PC-9 (cell line): ENCODE measurements at regions not wholly inside any gene's neighbourhood (a gene's known extent, or its start where the extent isn't known, plus 50 kb on each side); places are given as distances from the start of the nearest gene placed in this dataset.

ENCODE experiments used
- BruUV-seq: library from RNA; stranded (reverse); fragments of 400-500 nt; replicated peaks from 2 replicates; lab custom pipeline; 2021; lab: Mats Ljungman, UMichigan
- CTCF ChIA-PET: fragments of 300-600 bp; sonication (Branson Sonifier 250); formaldehyde crosslinking; loops from one replicate; lab custom pipeline; 2022; ENCODE audit warnings: antibody characterized with exemption; lab: Charles Lee
- POLR2A ChIA-PET: fragments of 300-600 bp; sonication (Branson Sonifier 250); formaldehyde crosslinking; loops from one replicate; lab custom pipeline; 2022; ENCODE audit warnings: antibody characterized with exemption; ENCODE audit not compliant: unreplicated experiment; lab: Charles Lee
- DNase-seq, 2 experiments: peaks; one replicate each; pipeline versions ENCODE4 v3.0.0 to v3.0.0-alpha.2; 2015 to 2022; ENCODE audit warnings: mixed read lengths in 1 of 2
- H2AFZ ChIP-seq: fragments of 200-600 bp; sonication (generic); 2 replicates; pipeline ENCODE4 v1.8.1; 2017; ENCODE audit warnings: antibody characterized with exemption
- H3F3A ChIP-seq: fragments of 200-600 bp; sonication (generic); 2 replicates; pipeline ENCODE4 v1.8.1; 2017; ENCODE audit warnings: antibody characterized with exemption, mild to moderate bottlenecking, low read depth; ENCODE audit not compliant: insufficient read depth
- H3K27ac ChIP-seq: fragments of 200-600 bp; sonication (generic); 2 replicates; pipeline ENCODE4 v1.6.1; 2016; ENCODE audit warnings: mixed run types
- H3K27me3 ChIP-seq: fragments of 200-600 bp; sonication (generic); 2 replicates; pipeline ENCODE4 v1.6.1; 2016; ENCODE audit warnings: low read depth, mixed run types; ENCODE audit not compliant: insufficient read depth
- H3K36me3 ChIP-seq: fragments of 200-600 bp; sonication (generic); 2 replicates; pipeline ENCODE4 v1.6.1; 2016; ENCODE audit warnings: low read depth, mixed run types
- H3K4me1 ChIP-seq: fragments of 200-600 bp; sonication (generic); replicated peaks from 2 replicates; pipeline ENCODE4 v1.6.1; 2016; ENCODE audit warnings: mixed run types; ENCODE audit not compliant: insufficient read depth
- H3K4me2 ChIP-seq: fragments of 200-600 bp; sonication (generic); 2 replicates; pipeline ENCODE4 v1.6.1; 2017; ENCODE audit warnings: mixed run types
- H3K4me3 ChIP-seq: fragments of 200-600 bp; sonication (generic); 2 replicates; pipeline ENCODE4 v1.6.1; 2016; ENCODE audit warnings: mixed run types
- H3K79me2 ChIP-seq: fragments of 200-600 bp; sonication (generic); 2 replicates; pipeline ENCODE4 v1.6.1; 2017; ENCODE audit warnings: low read depth, mixed run types
- H3K9me2 ChIP-seq: fragments of 200-600 bp; sonication (generic); 2 replicates; pipeline ENCODE4 v1.8.1; 2017; ENCODE audit warnings: mild to moderate bottlenecking; ENCODE audit not compliant: insufficient read depth
- H3K9me3 ChIP-seq: fragments of 200-600 bp; sonication (generic); 2 replicates; pipeline ENCODE4 v1.8.1; 2016; ENCODE audit warnings: low read depth; ENCODE audit not compliant: insufficient read depth
- H4K20me1 ChIP-seq: fragments of 200-600 bp; sonication (generic); 2 replicates; pipeline ENCODE4 v1.8.1; 2017; ENCODE audit not compliant: insufficient read depth
- EZH2 ChIP-seq: fragments of 200-600 bp; sonication (generic); IDR thresholded peaks from 2 replicates; pipeline ENCODE4 v1.8.0; 2017; ENCODE audit warnings: antibody characterized with exemption, low read depth
- intact Hi-C: fragments of 100-400 bp; cut with micrococcal nuclease; formaldehyde crosslinking; loops from one replicate; pipeline ENCODE4 v1.10.0; 2022; ENCODE audit not compliant: unreplicated experiment
- TF ChIP-seq, protein P1 (sequence below): fragments of 200-600 bp; sonication (generic); conservative IDR thresholded peaks from 2 replicates; pipeline ENCODE4 v1.6.1; 2017; ENCODE audit warnings: mixed run types, antibody characterized with exemption, mild to moderate bottlenecking, moderate library complexity

DNA sequence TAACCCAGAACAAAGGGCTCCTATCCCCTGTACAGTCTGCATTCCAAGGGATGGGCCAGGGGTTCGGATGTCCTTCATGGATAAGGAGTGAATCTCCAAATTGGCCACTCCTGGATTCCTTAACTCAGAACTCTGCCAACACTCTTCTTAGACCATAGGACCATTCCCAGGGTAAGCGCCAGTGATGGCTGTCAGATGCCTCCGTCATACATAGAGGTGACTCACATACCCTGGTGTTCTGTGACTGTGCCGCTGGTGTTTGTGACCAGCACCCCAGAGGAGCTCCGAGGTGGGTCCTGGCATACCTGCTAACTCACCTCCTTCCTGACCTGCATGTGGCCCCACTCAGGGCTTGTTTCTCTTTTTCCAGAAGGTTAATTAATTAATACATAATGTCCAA is 134.7 kb downstream of the KLF13 start:
- H3K9me2 ChIP-seq: no peaks in the 10 kb centered on the region
- CTCF ChIA-PET: no interaction called here

DNA sequence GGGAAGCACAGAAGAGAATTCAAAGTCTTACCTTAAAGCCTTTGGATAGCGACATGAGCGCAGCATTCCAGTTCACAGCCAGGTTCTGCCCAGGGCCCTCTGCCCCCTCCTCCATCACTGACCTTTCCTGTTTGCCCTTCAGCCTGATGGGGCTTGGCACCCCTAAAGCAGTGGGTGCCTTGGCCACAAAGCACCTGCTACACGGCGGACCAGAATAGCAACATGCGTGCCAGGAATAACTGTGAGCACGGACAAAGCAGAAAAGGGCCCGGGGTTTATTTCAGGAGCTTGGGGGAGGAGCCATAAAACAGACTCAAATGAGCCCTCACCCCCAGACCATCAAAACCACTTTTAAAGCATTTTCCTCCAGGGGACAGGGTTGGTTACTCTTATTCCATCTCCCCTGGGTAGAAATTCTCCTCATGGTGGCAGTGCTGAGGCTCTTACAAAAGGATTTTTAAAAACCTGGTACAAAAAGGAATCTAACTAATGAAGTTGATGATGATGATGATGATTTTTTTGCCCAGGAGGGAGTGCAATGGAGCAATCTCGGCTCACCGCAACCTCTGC is 135.4 kb downstream of the KLF13 start:
- Histone ChIP-seq H3K9me3 (no peaks in the 10 kb centered on the region), H4K20me1 (no peaks in the 10 kb centered on the region), H3K36me3 (no peaks in the 10 kb centered on the region), H3K27ac (no peak overlapping the region), H3K4me2 (no peak overlapping the region), H2AFZ (no peak overlapping the region), H3K4me3 (no peak overlapping the region), H3K27me3 (peaks cover 44% of the 10 kb centered on the region), H3K4me1 (no peaks in the 10 kb centered on the region), H3F3A (no peaks in the 10 kb centered on the region), H3K9me2 (no peaks in the 10 kb centered on the region), H3K79me2 (no peaks in the 10 kb centered on the region)
- BruUV-seq: no TSS peak
- intact Hi-C loops: no loop called here
- POLR2A ChIA-PET: no interaction called here
- CTCF ChIA-PET: no interaction called here
- no peak for DNase-seq
- TF ChIP-seq, protein P1, sequence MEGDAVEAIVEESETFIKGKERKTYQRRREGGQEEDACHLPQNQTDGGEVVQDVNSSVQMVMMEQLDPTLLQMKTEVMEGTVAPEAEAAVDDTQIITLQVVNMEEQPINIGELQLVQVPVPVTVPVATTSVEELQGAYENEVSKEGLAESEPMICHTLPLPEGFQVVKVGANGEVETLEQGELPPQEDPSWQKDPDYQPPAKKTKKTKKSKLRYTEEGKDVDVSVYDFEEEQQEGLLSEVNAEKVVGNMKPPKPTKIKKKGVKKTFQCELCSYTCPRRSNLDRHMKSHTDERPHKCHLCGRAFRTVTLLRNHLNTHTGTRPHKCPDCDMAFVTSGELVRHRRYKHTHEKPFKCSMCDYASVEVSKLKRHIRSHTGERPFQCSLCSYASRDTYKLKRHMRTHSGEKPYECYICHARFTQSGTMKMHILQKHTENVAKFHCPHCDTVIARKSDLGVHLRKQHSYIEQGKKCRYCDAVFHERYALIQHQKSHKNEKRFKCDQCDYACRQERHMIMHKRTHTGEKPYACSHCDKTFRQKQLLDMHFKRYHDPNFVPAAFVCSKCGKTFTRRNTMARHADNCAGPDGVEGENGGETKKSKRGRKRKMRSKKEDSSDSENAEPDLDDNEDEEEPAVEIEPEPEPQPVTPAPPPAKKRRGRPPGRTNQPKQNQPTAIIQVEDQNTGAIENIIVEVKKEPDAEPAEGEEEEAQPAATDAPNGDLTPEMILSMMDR: no peak
- TF ChIP-seq EZH2: no peak

More for the DNA sequence above, 134.7 kb downstream of the KLF13 start:
- no peaks in the 10 kb centered on the region for H3K9me3 ChIP-seq
- intact Hi-C loops: no loop called here
- no peak overlapping the region for H3K27ac ChIP-seq
- no peaks in the 10 kb centered on the region for H3K4me1 ChIP-seq
- H3K4me2 ChIP-seq: no peak overlapping the region
- DNase-seq: no peak
- H3K27me3 ChIP-seq: peaks cover 40% of the 10 kb centered on the region
- H4K20me1 ChIP-seq: no peaks in the 10 kb centered on the region
- POLR2A ChIA-PET: no interaction called here
- H3F3A ChIP-seq: no peaks in the 10 kb centered on the region
- no peaks in the 10 kb centered on the region for H3K36me3 ChIP-seq
- no peak overlapping the region for H2AFZ ChIP-seq
- H3K4me3 ChIP-seq: no peak overlapping the region
- no TSS peak for BruUV-seq
- no peaks in the 10 kb centered on the region for H3K79me2 ChIP-seq
- TF ChIP-seq, protein P1: no peak
- TF ChIP-seq EZH2: no peak

DNA sequence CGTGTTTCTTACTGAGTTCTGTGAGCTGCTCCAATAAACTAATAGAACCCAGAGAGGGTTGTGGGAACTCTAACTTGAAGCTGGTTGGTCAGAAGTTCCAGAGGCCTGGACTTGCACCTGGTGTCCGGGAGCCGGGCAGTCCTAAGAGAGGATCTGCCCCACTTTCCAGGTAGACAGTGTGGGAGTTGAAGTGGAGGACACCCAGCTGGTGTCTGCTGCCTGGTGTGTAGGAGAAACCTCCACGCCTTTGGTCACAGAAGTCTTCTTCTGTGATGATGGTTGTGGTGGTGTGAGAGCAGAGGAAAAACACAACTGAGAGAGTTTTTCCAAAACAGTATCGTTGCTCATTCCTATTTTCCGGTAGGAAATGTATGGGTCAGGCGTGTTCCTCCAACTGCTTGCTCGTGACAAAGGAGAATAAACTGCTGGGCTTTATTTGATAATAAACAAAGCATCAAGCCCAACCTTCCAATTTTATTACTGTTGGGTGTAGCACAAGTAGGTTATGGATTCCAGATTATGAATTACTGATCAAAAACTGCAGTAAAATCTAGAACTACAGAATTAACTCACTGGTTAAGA is 137.0 kb downstream of the KLF13 start:
- Histone ChIP-seq H3K27ac (no peak overlapping the region), H4K20me1 (no peaks in the 10 kb centered on the region), H3K9me3 (no peaks in the 10 kb centered on the region), H3K4me1 (no peaks in the 10 kb centered on the region), H3K79me2 (no peaks in the 10 kb centered on the region), H3K36me3 (no peaks in the 10 kb centered on the region), H3K27me3 (peaks cover 50% of the 10 kb centered on the region), H3K4me3 (no peak overlapping the region), H2AFZ (no peak overlapping the region), H3F3A (no peaks in the 10 kb centered on the region), H3K9me2 (no peaks in the 10 kb centered on the region), H3K4me2 (no peak overlapping the region)
- CTCF ChIA-PET: no interaction called here
- no TSS peak for BruUV-seq
- intact Hi-C loops: no loop called here
- TF ChIP-seq, protein P1: no peak
- TF ChIP-seq EZH2: no peak
- no peak for DNase-seq
- POLR2A ChIA-PET: no interaction called here
